Vagina (tissue), 2 donors: ENCODE measurements at regions not wholly inside any gene's neighbourhood (a gene's known extent, or its start where the extent isn't known, plus 50 kb on each side); places are given as distances from the start of the nearest gene placed in this dataset.

ENCODE experiments used
- DNase-seq, 2 donors: peaks; one replicate each; pipeline ENCODE4 v3.0.0-alpha.2; 2017; ENCODE audit errors: extremely low spot score in 2 of 2
- H3K27ac ChIP-seq: fragments of 200-600 bp; sonication (generic); one replicate; pipeline ENCODE4 v1.5.1; 2019
- H3K27me3 ChIP-seq: fragments of 200-600 bp; sonication (generic); one replicate; pipeline ENCODE4 v1.5.1; 2019
- H3K36me3 ChIP-seq, 2 donors: fragments of 200-600 bp; sonication (generic); one replicate each; pipeline ENCODE4 v1.5.1; 2017 to 2019
- H3K4me1 ChIP-seq: fragments of 200-600 bp; sonication (generic); one replicate; pipeline ENCODE4 v1.5.1; 2019
- H3K4me3 ChIP-seq, 2 donors: fragments of 200-600 bp; sonication (generic); 1 replicate in 1 of 2; 2 replicates in 1 of 2; pipeline ENCODE4 v1.5.1; 2016 to 2019
- H3K9me3 ChIP-seq: fragments of 200-600 bp; sonication (generic); one replicate; pipeline ENCODE4 v1.5.1; 2019
- POLR2A ChIP-seq, 2 donors: fragments of 450-650 bp; IDR thresholded peaks; one replicate each; pipeline ENCODE4 v1.6.1; 2017; ENCODE audit warnings: antibody characterized with exemption in 2 of 2, mild to moderate bottlenecking in 2 of 2, moderate library complexity in 2 of 2
- POLR2AphosphoS5 ChIP-seq, 2 donors: sonication (generic); formaldehyde crosslinking; IDR thresholded peaks; one replicate each; pipeline ENCODE4 v1.9.0; 2017; ENCODE audit warnings: antibody characterized with exemption in 2 of 2, mild to moderate bottlenecking in 2 of 2, low read depth in 1 of 2; ENCODE audit not compliant: insufficient read depth in 1 of 2
- intact Hi-C: fragments of 100-400 bp; cut with DNase I; formaldehyde crosslinking; loops from one replicate; pipeline ENCODE4 v1.15.1; 2023
- TF ChIP-seq, protein P1 (sequence below), 3 experiments: fragments of 450-650 bp in 2 of 3; fragments of 200-600 bp in 1 of 3; sonication (generic) in 1 of 3; IDR thresholded peaks; one replicate each; pipeline ENCODE4 v1.5.1; 2017 to 2019; ENCODE audit warnings: antibody characterized with exemption in 3 of 3, mild to moderate bottlenecking in 2 of 3, moderate library complexity in 2 of 3

DNA sequence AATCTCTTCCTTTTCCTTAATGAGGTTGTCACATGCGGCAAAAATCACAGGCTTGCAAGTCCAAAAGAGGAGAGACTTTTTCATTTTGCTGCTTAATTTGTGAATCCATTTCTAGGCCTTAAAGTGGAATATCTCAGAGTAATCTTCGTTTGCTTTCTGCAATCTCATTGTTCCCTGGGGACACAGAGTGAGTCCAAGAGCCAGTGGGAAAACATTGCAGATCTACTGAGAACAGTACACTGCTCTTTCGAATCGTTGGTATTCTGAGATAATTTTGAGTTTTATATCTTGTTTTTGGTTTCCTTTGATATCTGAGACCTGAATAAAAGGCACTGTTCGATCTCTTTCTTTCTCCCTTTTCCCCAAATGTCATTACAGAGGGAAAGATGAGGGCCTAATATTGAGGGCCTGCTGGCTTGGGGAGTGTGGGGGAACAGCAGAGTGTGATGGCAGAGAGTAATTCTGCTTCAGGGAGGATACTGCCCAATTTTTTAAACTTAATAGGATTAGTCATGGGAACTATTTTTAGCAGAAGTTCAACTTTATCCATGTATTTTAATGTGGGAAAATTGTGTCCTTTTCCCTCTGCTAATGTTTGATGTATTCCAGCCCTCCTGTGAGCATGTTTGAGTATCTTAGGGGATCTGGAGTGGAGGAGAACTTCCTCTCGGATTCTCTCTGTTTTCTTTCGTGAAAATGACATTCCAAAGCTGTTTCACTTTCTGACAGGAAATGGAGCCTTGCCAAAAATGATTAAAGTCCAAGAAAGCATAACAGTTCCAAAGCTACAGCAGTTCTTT is 418.2 kb upstream of the ZEB2 start:
- DNase-seq: no peak
- intact Hi-C loops: loop anchor here (5.0 kb wide), 1 partner anchor 421 kb away; no protein-coding TSS in a partner anchor
- peak overlapping the region; percentile 58 for H3K27ac ChIP-seq
- no peak overlapping the region for H3K4me3 ChIP-seq
- peaks cover 16% of the 10 kb centered on the region for H3K4me1 ChIP-seq
- H3K27me3 ChIP-seq: no peaks in the 10 kb centered on the region
- TF ChIP-seq POLR2AphosphoS5 (IDR thresholded peaks at IDR 0.05; ENCODE audit: insufficient read depth in 1 of 2, low read depth in 1 of 2) (no peak), POLR2A (IDR thresholded peaks at IDR 0.05) (no peak)
- TF ChIP-seq, protein P1, sequence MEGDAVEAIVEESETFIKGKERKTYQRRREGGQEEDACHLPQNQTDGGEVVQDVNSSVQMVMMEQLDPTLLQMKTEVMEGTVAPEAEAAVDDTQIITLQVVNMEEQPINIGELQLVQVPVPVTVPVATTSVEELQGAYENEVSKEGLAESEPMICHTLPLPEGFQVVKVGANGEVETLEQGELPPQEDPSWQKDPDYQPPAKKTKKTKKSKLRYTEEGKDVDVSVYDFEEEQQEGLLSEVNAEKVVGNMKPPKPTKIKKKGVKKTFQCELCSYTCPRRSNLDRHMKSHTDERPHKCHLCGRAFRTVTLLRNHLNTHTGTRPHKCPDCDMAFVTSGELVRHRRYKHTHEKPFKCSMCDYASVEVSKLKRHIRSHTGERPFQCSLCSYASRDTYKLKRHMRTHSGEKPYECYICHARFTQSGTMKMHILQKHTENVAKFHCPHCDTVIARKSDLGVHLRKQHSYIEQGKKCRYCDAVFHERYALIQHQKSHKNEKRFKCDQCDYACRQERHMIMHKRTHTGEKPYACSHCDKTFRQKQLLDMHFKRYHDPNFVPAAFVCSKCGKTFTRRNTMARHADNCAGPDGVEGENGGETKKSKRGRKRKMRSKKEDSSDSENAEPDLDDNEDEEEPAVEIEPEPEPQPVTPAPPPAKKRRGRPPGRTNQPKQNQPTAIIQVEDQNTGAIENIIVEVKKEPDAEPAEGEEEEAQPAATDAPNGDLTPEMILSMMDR (IDR thresholded peaks at IDR 0.05): no peak
- no peaks in the 10 kb centered on the region for H3K36me3 ChIP-seq
- H3K9me3 ChIP-seq: no peaks in the 10 kb centered on the region

DNA sequence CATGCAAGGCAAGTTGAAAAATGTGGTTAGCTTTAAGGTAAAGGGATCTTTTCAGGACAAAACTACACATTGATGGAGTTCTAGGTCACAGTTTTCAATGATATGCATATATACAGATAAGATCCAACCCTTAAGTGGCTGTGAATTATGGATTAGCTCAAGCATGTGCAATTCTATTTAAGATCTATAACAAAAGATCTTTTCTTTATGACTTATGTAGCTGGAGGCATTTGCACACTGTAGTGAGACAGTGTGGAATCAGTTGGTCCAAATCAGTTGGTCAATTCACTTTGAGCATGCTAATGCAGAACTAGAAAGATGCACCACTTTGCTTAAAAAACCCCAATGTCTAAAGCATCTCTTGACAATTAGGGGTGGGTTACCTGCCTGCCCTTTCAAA is 417.1 kb upstream of the ZEB2 start:
- no peak for DNase-seq
- H3K27me3 ChIP-seq: no peaks in the 10 kb centered on the region
- peak overlapping the region; percentile 58 for H3K27ac ChIP-seq
- peaks cover 16% of the 10 kb centered on the region for H3K4me1 ChIP-seq
- intact Hi-C loops: loop anchor here (5.0 kb wide), 1 partner anchor 420 kb away; no protein-coding TSS in a partner anchor
- no peak overlapping the region for H3K4me3 ChIP-seq
- H3K9me3 ChIP-seq: no peaks in the 10 kb centered on the region
- TF ChIP-seq, protein P1 (IDR thresholded peaks at IDR 0.05): no peak
- TF ChIP-seq POLR2A (IDR thresholded peaks at IDR 0.05): no peak
- TF ChIP-seq POLR2AphosphoS5 (IDR thresholded peaks at IDR 0.05; ENCODE audit: insufficient read depth in 1 of 2, low read depth in 1 of 2): no peak
- no peaks in the 10 kb centered on the region for H3K36me3 ChIP-seq

DNA sequence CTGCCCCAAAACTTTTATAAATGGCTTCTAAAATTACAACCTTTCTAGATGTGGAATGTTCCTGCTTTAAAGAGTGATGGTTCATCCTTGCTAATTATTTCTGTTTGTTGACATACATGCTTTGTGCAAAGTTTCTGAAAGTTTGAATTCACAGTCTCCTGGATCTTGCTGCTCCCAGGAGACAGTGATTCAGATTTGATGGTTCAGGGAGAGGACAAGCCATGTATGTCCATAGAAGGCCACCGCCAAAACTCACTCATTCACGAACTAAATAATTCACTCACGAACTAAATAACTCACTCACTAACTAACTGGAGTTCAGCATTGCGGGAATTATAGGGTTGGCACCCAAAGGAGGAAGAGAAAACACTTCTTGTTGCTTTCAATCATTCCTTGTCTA is 416.5 kb upstream of the ZEB2 start:
- no peaks in the 10 kb centered on the region for H3K36me3 ChIP-seq
- H3K27ac ChIP-seq: peak overlapping the region; percentile 58
- no peaks in the 10 kb centered on the region for H3K9me3 ChIP-seq
- intact Hi-C loops: loop anchor here (5.0 kb wide), 1 partner anchor 419 kb away; no protein-coding TSS in a partner anchor
- DNase-seq: no peak
- peaks cover 16% of the 10 kb centered on the region for H3K4me1 ChIP-seq
- TF ChIP-seq POLR2AphosphoS5 (IDR thresholded peaks at IDR 0.05; ENCODE audit: insufficient read depth in 1 of 2, low read depth in 1 of 2) (no peak), POLR2A (IDR thresholded peaks at IDR 0.05) (no peak)
- TF ChIP-seq, protein P1 (IDR thresholded peaks at IDR 0.05): no peak
- H3K27me3 ChIP-seq: no peaks in the 10 kb centered on the region
- no peak overlapping the region for H3K4me3 ChIP-seq

DNA sequence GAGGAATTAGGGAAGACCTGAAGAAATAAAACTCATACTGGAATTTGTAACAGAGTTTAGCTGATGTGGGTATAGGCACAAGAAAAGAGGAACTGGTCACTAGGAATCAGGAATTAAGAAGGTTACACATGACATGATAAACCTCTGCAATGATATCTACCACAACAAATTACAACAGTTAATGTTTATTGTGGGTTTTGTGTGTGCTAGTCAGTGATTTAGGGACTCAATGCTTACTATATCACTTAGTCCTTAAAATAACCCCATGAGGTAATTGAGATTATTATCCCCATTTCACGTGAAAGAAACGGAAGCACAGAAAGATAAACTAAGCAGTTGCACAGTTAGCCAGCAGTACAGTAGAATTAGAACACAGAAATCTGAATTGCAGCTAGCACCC is 415.8 kb upstream of the ZEB2 start:
- no peaks in the 10 kb centered on the region for H3K9me3 ChIP-seq
- H3K27me3 ChIP-seq: no peaks in the 10 kb centered on the region
- no peak overlapping the region for H3K27ac ChIP-seq
- peaks cover 16% of the 10 kb centered on the region for H3K4me1 ChIP-seq
- DNase-seq: no peak
- no peak overlapping the region for H3K4me3 ChIP-seq
- TF ChIP-seq POLR2AphosphoS5 (IDR thresholded peaks at IDR 0.05; ENCODE audit: insufficient read depth in 1 of 2, low read depth in 1 of 2): no peak
- TF ChIP-seq, protein P1 (IDR thresholded peaks at IDR 0.05): no peak
- no peak for TF ChIP-seq POLR2A (IDR thresholded peaks at IDR 0.05)
- H3K36me3 ChIP-seq: no peaks in the 10 kb centered on the region
- intact Hi-C loops: loop anchor here (5.0 kb wide), 1 partner anchor 418 kb away; no protein-coding TSS in a partner anchor

DNA sequence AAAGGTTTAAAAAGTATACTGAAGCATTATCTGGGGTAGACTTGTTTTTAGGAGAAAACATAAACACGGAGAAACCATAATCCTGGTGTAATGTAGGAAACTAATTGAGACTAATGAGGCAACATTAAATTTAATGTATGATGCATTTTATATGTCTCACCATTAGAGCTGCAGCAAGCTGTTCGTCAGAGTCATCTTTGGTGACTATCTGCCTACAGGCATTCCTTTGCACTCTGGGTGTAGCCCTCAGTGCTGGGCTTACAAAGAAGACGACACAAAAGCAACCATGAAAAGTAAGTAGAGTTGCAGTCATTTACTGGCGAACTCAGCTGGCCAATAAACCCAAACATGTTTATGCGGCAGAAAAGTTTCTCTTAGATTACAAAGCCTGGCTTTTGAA is 415.3 kb upstream of the ZEB2 start:
- Histone ChIP-seq H3K9me3 (no peaks in the 10 kb centered on the region), H3K27me3 (no peaks in the 10 kb centered on the region), H3K4me1 (peaks cover 16% of the 10 kb centered on the region), H3K4me3 (no peak overlapping the region), H3K36me3 (no peaks in the 10 kb centered on the region), H3K27ac (no peak overlapping the region)
- intact Hi-C loops: loop anchor here (5.0 kb wide), 1 partner anchor 418 kb away; no protein-coding TSS in a partner anchor
- no peak for TF ChIP-seq POLR2AphosphoS5 (IDR thresholded peaks at IDR 0.05; ENCODE audit: insufficient read depth in 1 of 2, low read depth in 1 of 2)
- TF ChIP-seq, protein P1 (IDR thresholded peaks at IDR 0.05): no peak
- no peak for TF ChIP-seq POLR2A (IDR thresholded peaks at IDR 0.05)
- DNase-seq: no peak
